RWPE1 (cell line): ENCODE measurements at regions not wholly inside any gene's neighbourhood (a gene's known extent, or its start where the extent isn't known, plus 50 kb on each side); places are given as distances from the start of the nearest gene placed in this dataset.
"Not testable (repeated sequence)": the region's sequence is repeated elsewhere in the genome, so short reads cannot be mapped to it uniquely, and the experiment has no call there.

Experiments used
- CTCF ChIA-PET: fragments of 350-600 bp; sonication (Branson Sonifier 250); formaldehyde crosslinking; extraction: SDS; loops from one replicate; lab custom pipeline; 2021; lab: Yijun Ruan, JAX
- POLR2A ChIA-PET: fragments of 400-600 bp; formaldehyde crosslinking; extraction: SDS; loops from one replicate; lab custom pipeline; 2020; ENCODE audit warnings: antibody characterized with exemption; ENCODE audit not compliant: low non-redundant PET; lab: Yijun Ruan, JAX
- DNase-seq: peaks from one replicate; pipeline ENCODE4 v3.0.0; 2012; ENCODE audit warnings: low spot score
- H3K27ac ChIP-seq: fragments of 450-650 bp; 2 replicates; pipeline ENCODE4 v1.5.1; 2017
- TF ChIP-seq, protein P1 (sequence below): fragments of 450-650 bp; conservative IDR thresholded peaks from 2 replicates; pipeline ENCODE4 v1.5.1; 2017; ENCODE audit warnings: low read depth, mild to moderate bottlenecking

DNA sequence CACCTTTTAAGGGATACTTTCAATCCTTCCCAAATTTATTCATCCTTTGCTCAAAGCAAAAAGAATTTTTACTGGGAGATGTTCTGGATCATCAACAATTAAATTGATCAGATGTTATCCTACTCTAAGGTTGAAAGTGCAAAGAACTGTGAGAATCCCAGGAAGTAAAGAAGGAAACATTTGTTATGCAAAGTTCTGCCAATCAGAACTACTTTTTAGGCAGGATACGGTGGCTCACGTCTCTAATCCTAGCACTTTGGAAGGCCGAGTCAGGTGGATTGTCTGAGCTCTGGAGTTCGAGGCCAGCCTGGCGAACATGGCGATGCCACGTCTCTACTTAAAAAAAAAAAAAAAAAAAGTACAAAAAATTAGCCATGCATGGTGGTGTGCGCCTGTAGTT lies 882.3 kb downstream of the DIAPH3 start:
- POLR2A ChIA-PET: no interaction called here
- TF ChIP-seq, protein P1, sequence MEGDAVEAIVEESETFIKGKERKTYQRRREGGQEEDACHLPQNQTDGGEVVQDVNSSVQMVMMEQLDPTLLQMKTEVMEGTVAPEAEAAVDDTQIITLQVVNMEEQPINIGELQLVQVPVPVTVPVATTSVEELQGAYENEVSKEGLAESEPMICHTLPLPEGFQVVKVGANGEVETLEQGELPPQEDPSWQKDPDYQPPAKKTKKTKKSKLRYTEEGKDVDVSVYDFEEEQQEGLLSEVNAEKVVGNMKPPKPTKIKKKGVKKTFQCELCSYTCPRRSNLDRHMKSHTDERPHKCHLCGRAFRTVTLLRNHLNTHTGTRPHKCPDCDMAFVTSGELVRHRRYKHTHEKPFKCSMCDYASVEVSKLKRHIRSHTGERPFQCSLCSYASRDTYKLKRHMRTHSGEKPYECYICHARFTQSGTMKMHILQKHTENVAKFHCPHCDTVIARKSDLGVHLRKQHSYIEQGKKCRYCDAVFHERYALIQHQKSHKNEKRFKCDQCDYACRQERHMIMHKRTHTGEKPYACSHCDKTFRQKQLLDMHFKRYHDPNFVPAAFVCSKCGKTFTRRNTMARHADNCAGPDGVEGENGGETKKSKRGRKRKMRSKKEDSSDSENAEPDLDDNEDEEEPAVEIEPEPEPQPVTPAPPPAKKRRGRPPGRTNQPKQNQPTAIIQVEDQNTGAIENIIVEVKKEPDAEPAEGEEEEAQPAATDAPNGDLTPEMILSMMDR: no peak
- CTCF ChIA-PET: no interaction called here
- no peak for DNase-seq
- H3K27ac ChIP-seq: no peak overlapping the region

DNA sequence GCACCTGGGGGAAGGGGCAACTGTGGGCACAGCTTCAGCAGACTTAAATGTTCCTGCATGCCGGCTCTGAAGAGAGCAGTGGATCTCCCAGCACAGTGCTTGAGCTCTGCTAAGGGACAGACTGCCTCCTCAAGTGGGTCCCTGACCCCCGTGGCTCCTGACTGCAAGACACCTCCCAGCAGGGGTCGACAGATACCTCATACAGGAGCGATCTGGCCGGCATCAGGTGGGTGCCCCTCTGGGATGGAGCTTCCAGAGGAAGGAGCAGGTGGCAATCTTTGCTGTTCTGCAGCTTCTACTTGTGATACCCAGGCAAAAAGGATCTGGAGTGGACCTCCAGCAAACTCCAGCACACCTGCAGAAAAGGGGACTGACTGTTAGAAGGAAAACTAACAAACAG lies 871.5 kb downstream of the DIAPH3 start:
- CTCF ChIA-PET, H3K27ac ChIP-seq, DNase-seq, POLR2A ChIA-PET: not testable (repeated sequence)

DNA sequence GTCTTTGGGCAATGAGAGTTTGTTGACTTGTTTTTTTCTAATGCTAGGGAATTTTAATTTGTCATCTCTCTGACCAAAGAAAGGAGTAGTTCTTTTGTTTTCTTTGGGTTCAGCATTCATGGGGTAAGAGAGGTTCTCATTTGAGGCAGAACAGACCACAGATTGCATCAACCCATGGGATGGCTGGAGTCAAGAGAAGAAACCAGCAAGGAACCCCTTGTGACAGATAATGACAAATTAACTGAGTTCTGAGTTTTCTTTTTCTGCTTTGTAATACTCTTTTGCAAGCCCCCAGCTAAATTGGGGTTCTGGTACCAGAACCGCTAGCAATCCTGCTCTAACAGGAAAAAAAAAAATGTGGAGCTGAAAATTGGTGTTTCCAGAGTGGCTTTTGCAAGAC lies 864.1 kb downstream of the DIAPH3 start:
- DNase-seq: no peak
- POLR2A ChIA-PET: no interaction called here
- no peak overlapping the region for H3K27ac ChIP-seq
- TF ChIP-seq, protein P1: no peak
- CTCF ChIA-PET: no interaction called here

DNA sequence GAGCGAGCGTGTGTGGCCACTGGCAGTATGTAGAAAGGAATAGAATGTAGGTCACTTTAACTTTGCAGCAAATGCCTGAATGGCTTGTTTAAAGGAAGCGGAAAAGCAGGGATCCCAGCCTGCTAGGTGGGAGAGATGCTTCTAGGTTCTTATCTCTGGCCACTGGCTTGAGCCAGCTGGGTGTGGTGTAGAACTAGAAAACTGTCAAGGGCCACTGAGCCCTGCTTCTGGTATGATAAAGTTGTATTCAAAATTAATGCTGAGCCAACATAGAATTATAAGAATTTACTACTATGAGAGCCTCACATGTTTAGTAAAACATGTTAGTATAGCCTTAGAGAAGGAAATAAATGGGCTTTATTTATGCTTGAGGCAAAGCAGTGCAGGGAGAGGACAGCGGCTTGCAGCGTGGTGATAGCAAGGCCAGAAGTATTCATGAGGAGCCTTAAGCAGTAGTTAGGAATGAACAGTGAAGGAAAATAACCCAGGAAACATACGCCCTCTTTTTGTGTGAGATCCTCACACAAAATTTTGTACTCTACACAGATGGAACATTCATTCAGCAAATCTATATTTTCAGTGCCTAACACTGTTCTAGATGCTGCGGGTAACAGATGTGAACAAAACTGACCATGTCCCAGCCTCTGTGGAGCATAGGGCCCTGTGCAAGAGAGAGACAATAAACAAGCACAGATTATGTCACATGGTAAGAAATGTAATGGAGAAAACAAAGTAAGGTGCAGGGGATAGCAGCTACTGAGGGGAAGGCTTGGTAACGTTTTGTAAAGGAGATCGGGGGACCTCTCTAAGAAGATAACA lies 863.2 kb downstream of the DIAPH3 start:
- CTCF ChIA-PET: no interaction called here

DNA sequence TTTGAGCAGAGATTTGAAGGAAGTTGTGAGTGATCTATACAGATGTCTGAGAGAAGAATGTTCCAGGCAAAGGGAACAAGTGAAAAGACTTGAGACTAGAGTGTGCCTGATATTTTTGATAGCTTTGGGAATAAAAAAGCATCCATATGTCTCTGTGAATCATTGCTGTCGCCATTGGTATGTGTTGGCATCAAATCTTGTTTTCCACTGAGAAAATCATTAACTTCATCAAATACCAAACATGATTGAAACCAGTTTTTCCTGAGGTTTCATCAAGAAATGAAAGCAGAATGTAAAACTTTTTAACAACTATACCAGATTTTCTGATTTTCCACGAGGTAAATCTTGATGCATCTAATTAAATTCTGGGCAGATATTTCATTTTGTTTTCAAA lies 862.6 kb downstream of the DIAPH3 start:
- POLR2A ChIA-PET: no interaction called here
- TF ChIP-seq, protein P1: no peak
- CTCF ChIA-PET: no interaction called here
- H3K27ac ChIP-seq: no peak overlapping the region
- no peak for DNase-seq

More for the DNA sequence above, 863.2 kb downstream of the DIAPH3 start:
- DNase-seq: no peak
- H3K27ac ChIP-seq: no peak overlapping the region
- POLR2A ChIA-PET: no interaction called here
- TF ChIP-seq, protein P1: no peak

DNA sequence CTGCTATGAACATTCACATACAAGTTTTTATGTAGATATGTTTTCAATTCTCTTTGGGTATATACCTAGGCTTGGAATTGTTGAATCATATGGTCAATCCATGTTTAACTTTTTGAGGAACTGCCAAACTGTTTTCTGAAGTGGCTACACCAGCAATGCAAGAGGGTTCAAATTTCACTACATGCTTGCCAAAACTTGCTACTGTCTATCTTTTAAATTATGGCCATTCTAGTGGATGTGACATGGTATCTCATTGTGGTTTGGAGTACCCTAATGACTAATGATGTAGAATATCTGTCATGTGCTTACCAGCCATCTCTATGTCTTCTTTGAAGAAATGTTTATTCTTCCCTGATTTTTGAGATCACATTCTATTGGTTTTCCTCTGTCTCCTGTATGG lies 860.3 kb downstream of the DIAPH3 start:
- H3K27ac ChIP-seq: no peak overlapping the region
- CTCF ChIA-PET: no interaction called here
- no peak for DNase-seq
- TF ChIP-seq, protein P1: no peak
- POLR2A ChIA-PET: no interaction called here

DNA sequence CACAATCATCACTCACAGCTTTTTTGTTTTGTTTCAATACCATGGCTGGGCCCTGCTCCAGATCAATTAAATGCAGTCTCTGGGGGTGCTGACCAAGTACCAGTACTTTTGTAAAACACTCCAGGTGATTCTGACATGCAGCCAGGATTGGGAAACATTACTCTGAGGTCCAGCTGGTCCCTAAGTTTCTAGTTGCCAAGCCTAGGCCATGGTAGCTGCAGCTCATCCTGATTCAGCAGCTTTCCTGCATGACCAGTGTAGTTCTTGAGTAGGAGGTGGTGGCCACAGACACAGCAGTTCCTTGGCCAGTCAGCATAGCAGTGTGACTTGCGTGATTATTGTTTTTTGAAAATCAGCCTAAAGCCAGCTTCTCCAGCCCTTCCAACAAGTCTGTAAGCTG lies 859.1 kb downstream of the DIAPH3 start:
- ChIA-PET POLR2A (no interaction called here), CTCF (interaction anchor here (0.7 kb wide), 1 partner anchor 472 kb away, joined by 4 read pairs; no protein-coding TSS in a partner anchor)
- H3K27ac ChIP-seq: no peak overlapping the region
- no peak for DNase-seq
- TF ChIP-seq, protein P1: no peak
